HG03095 (cell line): ENCODE measurements at regions not wholly inside any gene's neighbourhood (a gene's known extent, or its start where the extent isn't known, plus 50 kb on each side); places are given as distances from the start of the nearest gene placed in this dataset.
A peak's percentile ranks its signal among the peaks of the same experiment; 100 is the strongest.

Experiments
- ATAC-seq: cut with Tn5 transposase; IDR thresholded peaks from one replicate; pipeline ENCODE4 v1.9.1; 2021; ENCODE audit warnings: moderate library complexity; ENCODE audit not compliant: unreplicated experiment

DNA sequence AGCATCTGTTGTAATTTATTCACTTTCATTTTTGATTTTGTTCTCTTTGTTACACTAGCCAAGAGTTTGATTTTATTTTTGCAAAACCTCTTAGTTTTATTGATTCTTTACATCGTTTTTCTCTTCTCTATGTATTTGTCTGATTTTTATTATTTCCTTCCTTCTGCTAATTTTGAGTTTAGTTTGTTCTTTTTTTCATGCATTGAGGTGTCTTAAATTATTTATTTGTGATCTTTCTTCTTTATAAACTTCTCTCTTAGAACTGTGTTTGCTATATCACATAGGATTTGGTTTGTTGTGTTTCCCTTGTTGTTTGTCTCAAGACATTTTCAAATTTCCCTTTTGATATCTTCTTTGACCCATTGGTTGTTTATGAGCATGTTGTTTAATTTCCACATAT, 51.7 kb upstream of the NFKBIA start:
- ATAC-seq: no peak

DNA sequence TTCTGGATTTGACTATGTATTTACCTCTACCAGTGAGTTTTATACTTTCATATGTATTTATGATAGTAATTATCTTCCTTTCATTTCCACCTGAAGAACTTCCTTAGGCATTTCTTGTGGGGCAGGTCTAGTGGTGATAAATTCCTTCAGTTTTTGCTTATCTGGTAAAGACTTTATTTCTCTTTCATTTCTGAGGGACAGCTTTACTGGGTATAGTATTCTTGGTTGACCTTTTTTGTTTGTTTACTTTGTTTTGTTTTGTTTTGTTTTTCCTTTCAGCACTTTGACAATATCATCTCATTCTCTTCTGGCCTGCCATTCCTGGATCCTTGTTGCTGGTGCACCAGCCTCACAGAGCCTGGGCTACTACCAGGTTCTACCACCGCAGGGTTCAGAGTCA, 53.9 kb upstream of the NFKBIA start:
- no peak for ATAC-seq

DNA sequence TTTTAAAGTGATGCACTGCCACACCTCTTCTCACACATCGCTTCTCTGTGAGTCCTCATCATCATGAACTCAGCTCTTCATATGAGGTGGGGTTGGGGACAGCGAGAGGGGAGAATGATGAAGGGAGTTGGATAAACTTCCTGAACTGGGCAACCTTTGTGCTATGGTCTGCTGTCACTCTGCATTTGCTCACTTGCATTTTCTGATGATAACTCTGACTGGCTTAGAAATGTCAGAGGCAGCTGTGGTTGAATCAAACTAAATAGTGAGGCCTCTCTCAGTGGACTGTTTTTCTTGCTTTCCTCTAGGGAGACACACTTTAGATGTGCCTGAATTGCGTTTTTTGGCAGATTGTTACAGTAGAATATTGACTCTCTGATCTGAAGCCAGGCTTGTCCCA, 55.2 kb upstream of the NFKBIA start:
- no peak for ATAC-seq

DNA sequence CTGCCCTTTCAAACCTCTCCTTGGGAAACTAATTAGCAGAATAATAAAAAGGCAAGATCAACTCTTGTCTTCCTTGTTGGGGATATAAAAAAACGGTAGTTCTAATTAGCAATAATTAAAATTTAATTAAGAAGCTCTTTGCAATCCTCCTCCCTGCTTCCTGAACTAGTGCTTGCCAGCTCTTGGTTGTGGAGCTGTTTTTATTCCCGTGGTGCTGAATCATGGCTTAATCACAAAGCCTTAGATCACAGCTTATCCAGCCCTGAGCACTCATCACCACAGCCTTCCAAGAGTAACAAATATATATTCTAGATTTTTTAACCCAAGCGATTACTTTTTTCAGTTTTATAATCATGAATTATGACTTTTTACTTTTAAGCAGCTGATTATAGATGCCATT, 63.2 kb upstream of the INSM2 start:
- no peak for ATAC-seq

DNA sequence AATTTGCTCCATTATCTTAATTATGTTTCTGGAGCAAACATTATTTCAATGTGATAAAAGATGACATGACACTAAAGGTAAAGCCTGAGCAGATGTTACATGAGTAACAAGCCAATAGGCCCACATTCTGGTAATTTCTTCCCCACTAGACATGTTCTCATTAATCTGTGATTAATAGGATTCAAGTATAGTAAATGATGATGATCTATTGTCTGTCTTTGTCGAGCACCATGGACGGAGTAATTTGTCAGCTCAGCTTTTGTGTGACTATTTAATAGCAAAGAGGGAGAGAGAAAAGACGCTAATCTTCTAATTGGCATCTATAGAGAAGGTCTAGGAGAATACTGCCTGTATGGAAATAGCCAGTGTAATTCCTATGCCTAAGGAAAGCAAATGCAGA, 62.2 kb upstream of the INSM2 start:
- no peak for ATAC-seq

DNA sequence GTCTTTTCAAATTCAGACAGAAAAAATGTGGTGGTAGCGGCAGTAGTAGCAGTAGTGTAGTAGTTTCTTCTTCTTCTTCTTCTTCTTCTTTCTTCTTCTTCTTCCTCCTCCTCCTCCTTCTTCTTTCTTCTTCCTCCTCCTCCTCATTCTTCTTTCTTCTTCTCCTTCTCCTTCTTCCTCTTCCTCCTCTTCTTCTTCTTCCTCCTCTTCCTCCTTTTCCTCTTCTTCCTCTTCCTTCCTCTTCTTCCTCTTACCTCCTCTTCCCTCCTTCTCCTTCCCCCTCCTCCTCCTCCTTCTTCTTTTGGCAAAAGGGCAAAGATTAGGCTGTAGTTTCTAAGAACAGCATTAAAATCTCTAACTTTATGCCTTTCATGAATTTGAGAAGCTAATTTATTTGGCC, 59.6 kb upstream of the INSM2 start:
- no peak for ATAC-seq

DNA sequence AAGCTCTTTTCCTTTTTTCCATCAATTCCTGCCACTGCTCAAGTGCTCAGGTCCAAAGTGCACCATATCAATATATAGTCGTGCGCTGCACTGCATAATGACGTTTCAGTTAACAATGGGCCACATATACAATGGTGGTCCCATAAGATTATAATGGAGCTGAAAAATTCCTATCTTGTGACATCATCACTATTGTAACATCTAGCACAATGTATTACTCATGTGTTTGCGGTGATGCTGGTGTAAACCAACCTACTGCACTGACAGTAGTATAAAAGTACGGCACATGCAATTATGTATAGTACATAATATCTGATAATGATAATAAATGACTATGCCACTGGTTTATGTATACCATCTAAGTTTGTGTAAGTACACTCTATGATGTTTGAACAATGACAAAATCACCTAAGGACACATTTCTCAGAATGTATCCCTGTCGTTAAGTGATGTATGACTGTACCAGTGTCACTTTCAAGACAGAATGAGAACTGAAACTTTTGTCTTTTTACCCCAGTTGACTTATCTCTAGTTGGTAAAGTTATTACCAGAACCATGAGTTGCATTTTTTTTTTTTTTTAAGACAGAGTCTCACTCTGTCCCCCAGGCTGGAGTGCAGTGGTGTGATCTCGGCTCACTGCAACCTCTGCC, 53.7 kb upstream of the INSM2 start:
- peak; percentile 87 for ATAC-seq

DNA sequence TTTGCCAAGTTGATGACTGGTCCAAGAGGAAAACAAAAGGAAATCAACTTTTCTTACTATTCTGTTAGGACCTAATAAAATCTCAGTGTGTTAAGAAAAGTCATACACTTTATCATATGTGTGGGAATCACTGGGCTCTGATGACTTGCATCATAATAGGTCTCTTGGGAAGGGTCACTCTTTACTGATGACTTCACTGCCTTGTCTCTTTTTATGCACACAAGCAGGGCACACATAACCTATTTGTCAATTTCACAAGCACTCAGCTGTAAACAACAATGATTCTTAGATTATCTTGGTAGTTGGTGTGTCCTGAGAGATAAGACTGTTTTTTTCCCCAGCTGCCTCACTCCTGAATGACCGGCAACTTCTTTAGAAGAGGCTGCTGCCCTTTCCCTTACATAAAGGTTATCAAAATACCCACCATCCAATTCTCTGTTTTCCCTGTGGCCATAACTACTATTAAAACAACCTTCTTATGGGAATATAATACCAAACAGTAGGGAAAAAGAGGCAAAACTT, 50.9 kb upstream of the INSM2 start:
- no peak for ATAC-seq
